ENCODE measurements at regions not wholly inside any gene's neighbourhood (a gene's known extent, or its start where the extent isn't known, plus 50 kb on each side); places are given as distances from the start of the nearest gene placed in this dataset.

DNA sequence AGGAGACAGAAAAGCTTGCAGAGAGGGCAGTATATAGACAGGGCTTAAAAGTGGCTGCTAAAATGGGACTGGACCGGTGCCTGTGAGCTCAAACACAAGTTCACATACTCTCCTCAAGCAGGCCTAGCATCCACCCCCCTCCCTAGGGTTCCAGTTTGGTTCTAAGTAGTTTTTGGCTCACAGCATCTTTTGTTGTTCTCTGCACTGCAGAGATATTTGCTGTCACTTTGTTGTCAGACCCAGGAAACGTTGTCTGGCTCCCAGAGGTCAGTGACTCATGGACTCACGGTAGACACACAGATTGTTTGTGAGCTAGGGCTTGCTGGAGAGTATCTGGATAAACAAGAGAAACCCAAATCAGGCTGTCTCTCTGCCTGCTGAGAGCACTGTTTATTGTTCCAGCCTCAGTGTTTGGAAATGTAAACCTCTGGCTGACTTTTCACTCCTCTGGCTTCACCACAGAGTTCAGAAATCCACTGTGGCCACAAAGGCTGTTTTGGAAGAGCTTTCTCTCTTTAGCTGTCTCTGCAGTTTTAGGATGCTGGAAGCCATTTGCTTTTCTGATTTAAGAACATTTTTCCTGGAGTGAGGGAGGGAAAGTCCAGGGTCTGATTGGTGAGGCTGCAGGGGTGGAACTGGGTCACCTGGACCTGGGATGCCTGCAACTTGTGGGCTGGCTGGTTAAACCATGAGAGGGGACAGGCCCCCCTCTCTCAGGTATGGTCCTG lies 303.7 kb upstream of the PLET1 start:
- H2AFZ ChIP-seq (ENCODE audit: low read depth, low read length, poor library complexity, severe bottlenecking): no peak overlapping the region
- no peaks in the 10 kb centered on the region for H3K79me2 ChIP-seq (ENCODE audit: insufficient read depth, low read length)
- H3K9me3 ChIP-seq (ENCODE audit: control insufficient read depth in 1 of 2, insufficient read depth in 1 of 2, low read depth in 1 of 2, low read length in 2 of 2): no peaks in the 10 kb centered on the region
- no peak overlapping the region for H3K4me3 ChIP-seq (replicated peaks in 1 of 2; ENCODE audit: low read depth in 1 of 2, low read length in 2 of 2)
- DNase-seq (ENCODE audit: low read depth, low spot score): no peak
- no peak overlapping the region for H3K27ac ChIP-seq (ENCODE audit: low read depth, low read length)
- H3K9ac ChIP-seq (ENCODE audit: low read length): no peak overlapping the region
- no peaks in the 10 kb centered on the region for H3K36me3 ChIP-seq (ENCODE audit: control insufficient read depth in 1 of 2, insufficient read depth in 2 of 2, low read length in 2 of 2)
- ChIA-PET RAD21 (ENCODE audit: low non-redundant PET in 1 of 2, low total read pairs in 2 of 2, uncharacterized antibody in 2 of 2, unreplicated experiment in 2 of 2) (no interaction called here), CTCF (interaction anchor here (1.1 to 2.3 kb wide), 3 partner anchors 9 to 725 kb away, joined by 4 to 12 read pairs (median 5); no protein-coding TSS in a partner anchor), POLR2A (no interaction called here)
- intact Hi-C loops (cut with micrococcal nuclease): no loop called here
- H3K27me3 ChIP-seq (ENCODE audit: insufficient read depth, low read length): peaks cover 38% of the 10 kb centered on the region
- H3K4me1 ChIP-seq (ENCODE audit: control insufficient read depth in 1 of 2, insufficient read depth in 2 of 2, low read length in 2 of 2): no peaks in the 10 kb centered on the region
- no peak for ATAC-seq
- H3K4me2 ChIP-seq (ENCODE audit: low read length): no peak overlapping the region
- BruUV-seq (replicated peaks): no TSS peak
- H4K20me1 ChIP-seq (ENCODE audit: insufficient read depth): no peaks in the 10 kb centered on the region
- TF ChIP-seq JUND (IDR thresholded peaks at IDR 0.05) (no peak), SP1 (IDR thresholded peaks at IDR 0.05; ENCODE audit: low read depth) (no peak), RAD21 (IDR thresholded peaks at IDR 0.05; ENCODE audit: low read depth) (no peak), POLR2A (IDR thresholded peaks at IDR 0.05; ENCODE audit: borderline replicate concordance, extremely low read depth, insufficient read depth, insufficient read length) (no peak), SIN3A (IDR thresholded peaks at IDR 0.05; ENCODE audit: low read depth) (no peak), ELF1 (IDR thresholded peaks at IDR 0.05; ENCODE audit: borderline replicate concordance, low read depth) (no peak), POLR2AphosphoS5 (IDR thresholded peaks at IDR 0.05; ENCODE audit: low read depth, low read length) (no peak), EZH2phosphoT487 (IDR thresholded peaks at IDR 0.05; ENCODE audit: borderline replicate concordance) (no peak), TCF7L2 (IDR thresholded peaks at IDR 0.05; ENCODE audit: borderline replicate concordance, extremely low read depth, insufficient read depth, insufficient read length) (no peak), EGR1 (IDR thresholded peaks at IDR 0.05; ENCODE audit: low read depth) (no peak), CTCF (IDR thresholded peaks at IDR 0.05 in 2 of 3, conservative IDR thresholded peaks at IDR 0.05 in 1 of 3; ENCODE audit: borderline replicate concordance in 1 of 3, insufficient read depth in 1 of 3, low read depth in 2 of 3, low read length in 2 of 3) (no peak), YY1 (IDR thresholded peaks at IDR 0.05; ENCODE audit: extremely low read depth, insufficient replicate concordance, low read depth, low read length) (no peak), ZBTB33 (IDR thresholded peaks at IDR 0.05; ENCODE audit: extremely low read depth, insufficient replicate concordance, low read length) (no peak), CEBPB (IDR thresholded peaks at IDR 0.05; ENCODE audit: low read depth) (no peak), ZNF274 (IDR thresholded peaks at IDR 0.05; ENCODE audit: low read depth, low read length) (no peak), SRF (IDR thresholded peaks at IDR 0.05; ENCODE audit: low read depth) (no peak), CBX3 (IDR thresholded peaks at IDR 0.05; ENCODE audit: low read depth) (no peak), EZH2 (IDR thresholded peaks at IDR 0.05) (no peak)
- TF ChIP-seq, protein P1, sequence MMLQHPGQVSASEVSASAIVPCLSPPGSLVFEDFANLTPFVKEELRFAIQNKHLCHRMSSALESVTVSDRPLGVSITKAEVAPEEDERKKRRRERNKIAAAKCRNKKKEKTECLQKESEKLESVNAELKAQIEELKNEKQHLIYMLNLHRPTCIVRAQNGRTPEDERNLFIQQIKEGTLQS (IDR thresholded peaks at IDR 0.05): no peak
- TF ChIP-seq, protein P2, sequence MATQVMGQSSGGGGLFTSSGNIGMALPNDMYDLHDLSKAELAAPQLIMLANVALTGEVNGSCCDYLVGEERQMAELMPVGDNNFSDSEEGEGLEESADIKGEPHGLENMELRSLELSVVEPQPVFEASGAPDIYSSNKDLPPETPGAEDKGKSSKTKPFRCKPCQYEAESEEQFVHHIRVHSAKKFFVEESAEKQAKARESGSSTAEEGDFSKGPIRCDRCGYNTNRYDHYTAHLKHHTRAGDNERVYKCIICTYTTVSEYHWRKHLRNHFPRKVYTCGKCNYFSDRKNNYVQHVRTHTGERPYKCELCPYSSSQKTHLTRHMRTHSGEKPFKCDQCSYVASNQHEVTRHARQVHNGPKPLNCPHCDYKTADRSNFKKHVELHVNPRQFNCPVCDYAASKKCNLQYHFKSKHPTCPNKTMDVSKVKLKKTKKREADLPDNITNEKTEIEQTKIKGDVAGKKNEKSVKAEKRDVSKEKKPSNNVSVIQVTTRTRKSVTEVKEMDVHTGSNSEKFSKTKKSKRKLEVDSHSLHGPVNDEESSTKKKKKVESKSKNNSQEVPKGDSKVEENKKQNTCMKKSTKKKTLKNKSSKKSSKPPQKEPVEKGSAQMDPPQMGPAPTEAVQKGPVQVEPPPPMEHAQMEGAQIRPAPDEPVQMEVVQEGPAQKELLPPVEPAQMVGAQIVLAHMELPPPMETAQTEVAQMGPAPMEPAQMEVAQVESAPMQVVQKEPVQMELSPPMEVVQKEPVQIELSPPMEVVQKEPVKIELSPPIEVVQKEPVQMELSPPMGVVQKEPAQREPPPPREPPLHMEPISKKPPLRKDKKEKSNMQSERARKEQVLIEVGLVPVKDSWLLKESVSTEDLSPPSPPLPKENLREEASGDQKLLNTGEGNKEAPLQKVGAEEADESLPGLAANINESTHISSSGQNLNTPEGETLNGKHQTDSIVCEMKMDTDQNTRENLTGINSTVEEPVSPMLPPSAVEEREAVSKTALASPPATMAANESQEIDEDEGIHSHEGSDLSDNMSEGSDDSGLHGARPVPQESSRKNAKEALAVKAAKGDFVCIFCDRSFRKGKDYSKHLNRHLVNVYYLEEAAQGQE (IDR thresholded peaks at IDR 0.05; ENCODE audit: low read depth): no peak
- H3K9me2 ChIP-seq (ENCODE audit: insufficient read depth): no peaks in the 10 kb centered on the region

Data from HCT116 (cell line).